GM23248 (cell line): ENCODE measurements at regions not wholly inside any gene's neighbourhood (a gene's known extent, or its start where the extent isn't known, plus 50 kb on each side); places are given as distances from the start of the nearest gene placed in this dataset.
A peak's percentile ranks its signal among the peaks of the same experiment; 100 is the strongest.

ENCODE experiments used
- DNase-seq: peaks from one replicate; pipeline ENCODE4 v3.0.0-alpha.2; 2015
- H2AFZ ChIP-seq: fragments of 200-600 bp; sonication (generic); 2 replicates; pipeline ENCODE4 v1.6.1; 2016; ENCODE audit warnings: antibody characterized with exemption
- H3F3A ChIP-seq: fragments of 200-600 bp; sonication (generic); 2 replicates; pipeline ENCODE4 v1.6.1; 2016; ENCODE audit warnings: mild to moderate bottlenecking, antibody characterized with exemption, mixed run types; ENCODE audit not compliant: insufficient read depth
- H3K27ac ChIP-seq: fragments of 200-600 bp; sonication (generic); 2 replicates; pipeline ENCODE4 v1.5.1; 2016; ENCODE audit warnings: mild to moderate bottlenecking
- H3K27me3 ChIP-seq: fragments of 200-600 bp; sonication (generic); replicated peaks from 2 replicates; pipeline ENCODE4 v1.6.1; 2016; ENCODE audit warnings: mild to moderate bottlenecking; ENCODE audit not compliant: insufficient read depth
- H3K36me3 ChIP-seq: fragments of 200-600 bp; sonication (generic); 2 replicates; pipeline ENCODE4 v1.6.1; 2016; ENCODE audit warnings: low read depth, mild to moderate bottlenecking
- H3K4me1 ChIP-seq: fragments of 200-600 bp; sonication (generic); 2 replicates; pipeline ENCODE4 v1.6.1; 2016; ENCODE audit warnings: mild to moderate bottlenecking; ENCODE audit not compliant: insufficient read depth
- H3K4me2 ChIP-seq: fragments of 200-600 bp; sonication (generic); one replicate; pipeline ENCODE4 v1.6.1; 2016; ENCODE audit warnings: mild to moderate bottlenecking; ENCODE audit not compliant: unreplicated experiment
- H3K4me3 ChIP-seq: fragments of 200-600 bp; sonication (generic); 2 replicates; pipeline ENCODE4 v1.5.1; 2016; ENCODE audit warnings: mild to moderate bottlenecking
- H3K79me2 ChIP-seq: fragments of 200-600 bp; sonication (generic); 2 replicates; pipeline ENCODE4 v1.6.1; 2016; ENCODE audit warnings: mild to moderate bottlenecking; ENCODE audit not compliant: insufficient read depth
- H3K9ac ChIP-seq: fragments of 200-600 bp; sonication (generic); 2 replicates; pipeline ENCODE4 v1.6.1; 2016; ENCODE audit warnings: mild to moderate bottlenecking
- H3K9me2 ChIP-seq: fragments of 200-600 bp; sonication (generic); 2 replicates; pipeline ENCODE4 v1.6.1; 2016; ENCODE audit warnings: mixed run types, mild to moderate bottlenecking, moderate library complexity; ENCODE audit not compliant: insufficient read depth
- H3K9me3 ChIP-seq: fragments of 200-600 bp; sonication (generic); one replicate; pipeline ENCODE4 v1.6.1; 2017; ENCODE audit warnings: low read depth
- H4K20me1 ChIP-seq: fragments of 200-600 bp; sonication (generic); 2 replicates; pipeline ENCODE4 v1.6.0; 2016; ENCODE audit not compliant: insufficient read depth
- EZH2 ChIP-seq: fragments of 200-600 bp; sonication (generic); IDR thresholded peaks from 2 replicates; pipeline ENCODE4 v1.6.1; 2018; ENCODE audit warnings: antibody characterized with exemption, mild to moderate bottlenecking; ENCODE audit not compliant: insufficient read depth, poor library complexity, severe bottlenecking
- EZH2phosphoT487 ChIP-seq: fragments of 200-600 bp; sonication (generic); IDR thresholded peaks from 2 replicates; pipeline ENCODE4 v1.6.1; 2018; ENCODE audit warnings: antibody characterized with exemption, moderate library complexity, mild to moderate bottlenecking, low read depth; ENCODE audit not compliant: insufficient read depth
- WGBS, 2 experiments: methylation state at CpG; one replicate each; pipeline ENCODE4 v1.1.6; 2015 to 2017; ENCODE audit warnings: low lambda C conversion rate in 2 of 2, low coverage in 1 of 2; ENCODE audit errors: missing lambda C conversion rate in 2 of 2; 5-methylcytosine and 5-hydroxymethylcytosine counted together
- in situ Hi-C: fragments of 300-500 bp; cut with MboI; formaldehyde crosslinking; loops from 2 replicates; pipeline ENCODE4 v1.15.0; 2020

- 48 to 49% methylated on average over 2 of the region's 2 CpGs for WGBS, 2 experiments
- no peak overlapping the region for H3K9ac ChIP-seq
- H3K27me3 ChIP-seq, result no peaks in the 10 kb centered on the region
- no peak overlapping the region for H3K4me3 ChIP-seq
- TF ChIP-seq EZH2phosphoT487 (no peak), EZH2 (no peak)
- no peaks in the 10 kb centered on the region for H3K79me2 ChIP-seq
- no peak overlapping the region for H3K4me2 ChIP-seq
- H3K9me2 ChIP-seq, result no peaks in the 10 kb centered on the region
- in situ Hi-C loops, result no loop called here
- no peak overlapping the region for H2AFZ ChIP-seq
- DNase-seq, result no peak
- H3K4me1 ChIP-seq, result peaks cover 15% of the 10 kb centered on the region
- H3K36me3 ChIP-seq, result no peaks in the 10 kb centered on the region
- peak overlapping the region; percentile 67; the same call in 1 of the 2 replicates for H3K27ac ChIP-seq
- no peaks in the 10 kb centered on the region for H3K9me3 ChIP-seq
- H3F3A ChIP-seq, result peaks cover 3% of the 10 kb centered on the region; the same call in 1 of the 2 replicates
- H4K20me1 ChIP-seq, result no peaks in the 10 kb centered on the region
These were observed 677.0 kb upstream of the ID4 start for GRCh38 chr6:19160081-19160730.

GRCh38 chr6:19167251-19167650 is 669.9 kb upstream of the ID4 start:
- DNase-seq, result no peak
- 8 to 17% methylated on average over 2 of the region's 2 CpGs for WGBS, 2 experiments
- Histone ChIP-seq H2AFZ (no peak overlapping the region), H3K79me2 (no peaks in the 10 kb centered on the region), H3K4me1 (no peaks in the 10 kb centered on the region), H3K9me2 (no peaks in the 10 kb centered on the region), H3K9me3 (no peaks in the 10 kb centered on the region), H3K36me3 (no peaks in the 10 kb centered on the region), H4K20me1 (no peaks in the 10 kb centered on the region), H3K27ac (no peak overlapping the region), H3K4me3 (no peak overlapping the region), H3F3A (no peaks in the 10 kb centered on the region), H3K27me3 (no peaks in the 10 kb centered on the region), H3K9ac (no peak overlapping the region), H3K4me2 (no peak overlapping the region)
- in situ Hi-C loops, result no loop called here
- TF ChIP-seq EZH2phosphoT487 (no peak), EZH2 (no peak)

- Histone ChIP-seq H3K79me2 (no peaks in the 10 kb centered on the region), H3K9me2 (no peaks in the 10 kb centered on the region), H4K20me1 (no peaks in the 10 kb centered on the region), H2AFZ (no peak overlapping the region), H3K4me1 (no peaks in the 10 kb centered on the region), H3K4me3 (no peak overlapping the region), H3K27me3 (no peaks in the 10 kb centered on the region), H3F3A (no peaks in the 10 kb centered on the region), H3K27ac (no peak overlapping the region), H3K36me3 (no peaks in the 10 kb centered on the region), H3K9me3 (no peaks in the 10 kb centered on the region), H3K4me2 (no peak overlapping the region), H3K9ac (no peak overlapping the region)
- in situ Hi-C loops, result no loop called here
- WGBS, 2 experiments, result 80 to 87% methylated on average over 5 of the region's 5 CpGs
- no peak for TF ChIP-seq EZH2
- TF ChIP-seq EZH2phosphoT487, result no peak
- no peak for DNase-seq
These were observed 667.8 kb upstream of the ID4 start for GRCh38 chr6:19169366-19169765.

- H3K79me2 ChIP-seq, result no peaks in the 10 kb centered on the region
- DNase-seq, result no peak
- H3K4me3 ChIP-seq, result no peak overlapping the region
- 21 to 27% methylated on average over 3 of the region's 3 CpGs for WGBS, 2 experiments
- H3K27ac ChIP-seq, result no peak overlapping the region
- no peaks in the 10 kb centered on the region for H3K9me3 ChIP-seq
- H3K9me2 ChIP-seq, result no peaks in the 10 kb centered on the region
- H3K27me3 ChIP-seq, result no peaks in the 10 kb centered on the region
- no peaks in the 10 kb centered on the region for H4K20me1 ChIP-seq
- H3K4me2 ChIP-seq, result no peak overlapping the region
- H3K9ac ChIP-seq, result no peak overlapping the region
- H3K36me3 ChIP-seq, result no peaks in the 10 kb centered on the region
- H3F3A ChIP-seq, result no peaks in the 10 kb centered on the region
- in situ Hi-C loops, result no loop called here
- no peaks in the 10 kb centered on the region for H3K4me1 ChIP-seq
- no peak overlapping the region for H2AFZ ChIP-seq
- no peak for TF ChIP-seq EZH2
- TF ChIP-seq EZH2phosphoT487, result no peak
These were observed 662.1 kb upstream of the ID4 start for GRCh38 chr6:19175023-19175422.
